Left ventricle myocardium inferior (tissue), 1 donor: ENCODE measurements at regions not wholly inside any gene's neighbourhood (a gene's known extent, or its start where the extent isn't known, plus 50 kb on each side); places are given as distances from the start of the nearest gene placed in this dataset.

Experiments used
- DNase-seq: peaks from one replicate; pipeline ENCODE4 v3.0.0-alpha.2; 2020
- H3K27ac ChIP-seq: fragments of 200-600 bp; replicated peaks from 2 replicates; pipeline ENCODE4 v1.8.0; 2021
- H3K27me3 ChIP-seq: fragments of 200-600 bp; 2 replicates; pipeline ENCODE4 v1.8.0; 2021; ENCODE audit warnings: low read depth
- H3K36me3 ChIP-seq: fragments of 200-600 bp; 2 replicates; pipeline ENCODE4 v1.8.0; 2021
- H3K4me1 ChIP-seq: fragments of 200-600 bp; 2 replicates; pipeline ENCODE4 v1.8.0; 2021
- H3K4me3 ChIP-seq: fragments of 200-600 bp; 2 replicates; pipeline ENCODE4 v1.8.0; 2021; ENCODE audit warnings: mild to moderate bottlenecking, moderate library complexity
- H3K9me3 ChIP-seq: fragments of 200-600 bp; replicated peaks from 2 replicates; pipeline ENCODE4 v1.8.0; 2021
- intact Hi-C: fragments of 100-400 bp; cut with micrococcal nuclease; formaldehyde crosslinking; loops from one replicate; pipeline ENCODE4 v1.11.0; 2022
- TF ChIP-seq, protein P1 (sequence below): fragments of 200-600 bp; IDR thresholded peaks from 2 replicates; pipeline ENCODE4 v1.8.0; 2021; ENCODE audit warnings: antibody characterized with exemption, mild to moderate bottlenecking, borderline replicate concordance
- donor health status: DM: no; HTN: yes; CAD: no; lungs with severe emphysema.

GRCh38 chr4:100042235-100042634 is 92.2 kb upstream of the H2AZ1 start:
- no peaks in the 10 kb centered on the region for H3K27me3 ChIP-seq
- DNase-seq: no peak
- peaks cover 7% of the 10 kb centered on the region for H3K9me3 ChIP-seq
- no peak overlapping the region for H3K27ac ChIP-seq
- no peak overlapping the region for H3K4me3 ChIP-seq
- no peaks in the 10 kb centered on the region for H3K4me1 ChIP-seq
- TF ChIP-seq, protein P1, sequence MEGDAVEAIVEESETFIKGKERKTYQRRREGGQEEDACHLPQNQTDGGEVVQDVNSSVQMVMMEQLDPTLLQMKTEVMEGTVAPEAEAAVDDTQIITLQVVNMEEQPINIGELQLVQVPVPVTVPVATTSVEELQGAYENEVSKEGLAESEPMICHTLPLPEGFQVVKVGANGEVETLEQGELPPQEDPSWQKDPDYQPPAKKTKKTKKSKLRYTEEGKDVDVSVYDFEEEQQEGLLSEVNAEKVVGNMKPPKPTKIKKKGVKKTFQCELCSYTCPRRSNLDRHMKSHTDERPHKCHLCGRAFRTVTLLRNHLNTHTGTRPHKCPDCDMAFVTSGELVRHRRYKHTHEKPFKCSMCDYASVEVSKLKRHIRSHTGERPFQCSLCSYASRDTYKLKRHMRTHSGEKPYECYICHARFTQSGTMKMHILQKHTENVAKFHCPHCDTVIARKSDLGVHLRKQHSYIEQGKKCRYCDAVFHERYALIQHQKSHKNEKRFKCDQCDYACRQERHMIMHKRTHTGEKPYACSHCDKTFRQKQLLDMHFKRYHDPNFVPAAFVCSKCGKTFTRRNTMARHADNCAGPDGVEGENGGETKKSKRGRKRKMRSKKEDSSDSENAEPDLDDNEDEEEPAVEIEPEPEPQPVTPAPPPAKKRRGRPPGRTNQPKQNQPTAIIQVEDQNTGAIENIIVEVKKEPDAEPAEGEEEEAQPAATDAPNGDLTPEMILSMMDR: no peak
- intact Hi-C loops: no loop called here
- no peaks in the 10 kb centered on the region for H3K36me3 ChIP-seq

DNA sequence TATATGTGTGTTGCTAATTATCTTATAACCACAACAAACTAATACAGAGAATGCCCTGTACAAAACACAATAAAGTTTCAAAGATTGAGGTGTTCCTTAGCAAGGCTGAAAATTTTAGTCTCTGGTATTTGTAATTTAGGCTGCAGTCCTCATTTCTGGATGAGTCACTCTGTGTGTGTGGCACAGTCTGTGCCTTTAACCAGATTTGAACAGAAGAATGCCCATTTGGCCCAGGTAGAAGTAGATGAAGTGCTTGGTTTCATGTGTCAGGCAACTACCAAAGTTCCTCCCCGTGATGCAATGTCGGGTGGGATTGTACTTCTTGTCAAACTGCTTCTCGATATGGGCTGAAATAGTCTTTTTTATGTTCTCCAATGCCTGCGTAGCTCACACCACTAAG is 91.6 kb upstream of the H2AZ1 start:
- no peak for DNase-seq
- Histone ChIP-seq H3K27ac (no peak overlapping the region), H3K4me3 (no peak overlapping the region), H3K27me3 (no peaks in the 10 kb centered on the region), H3K9me3 (peaks cover 13% of the 10 kb centered on the region), H3K36me3 (no peaks in the 10 kb centered on the region), H3K4me1 (no peaks in the 10 kb centered on the region)
- TF ChIP-seq, protein P1: no peak
- intact Hi-C loops: no loop called here

GRCh38 chr4:100034023-100034664 is 84.1 kb upstream of the H2AZ1 start:
- H3K36me3 ChIP-seq: no peaks in the 10 kb centered on the region
- H3K27me3 ChIP-seq: no peaks in the 10 kb centered on the region
- no peak for DNase-seq
- no peak overlapping the region for H3K4me3 ChIP-seq
- TF ChIP-seq, protein P1: no peak
- peaks cover 7% of the 10 kb centered on the region for H3K9me3 ChIP-seq
- intact Hi-C loops: no loop called here
- no peak overlapping the region for H3K27ac ChIP-seq
- no peaks in the 10 kb centered on the region for H3K4me1 ChIP-seq

GRCh38 chr4:100026066-100026465 is 76.0 kb upstream of the H2AZ1 start:
- H3K27me3 ChIP-seq: no peaks in the 10 kb centered on the region
- H3K4me1 ChIP-seq: no peaks in the 10 kb centered on the region
- DNase-seq: no peak
- no peaks in the 10 kb centered on the region for H3K9me3 ChIP-seq
- intact Hi-C loops: no loop called here
- no peak overlapping the region for H3K27ac ChIP-seq
- H3K36me3 ChIP-seq: no peaks in the 10 kb centered on the region
- TF ChIP-seq, protein P1: no peak
- no peak overlapping the region for H3K4me3 ChIP-seq

DNA sequence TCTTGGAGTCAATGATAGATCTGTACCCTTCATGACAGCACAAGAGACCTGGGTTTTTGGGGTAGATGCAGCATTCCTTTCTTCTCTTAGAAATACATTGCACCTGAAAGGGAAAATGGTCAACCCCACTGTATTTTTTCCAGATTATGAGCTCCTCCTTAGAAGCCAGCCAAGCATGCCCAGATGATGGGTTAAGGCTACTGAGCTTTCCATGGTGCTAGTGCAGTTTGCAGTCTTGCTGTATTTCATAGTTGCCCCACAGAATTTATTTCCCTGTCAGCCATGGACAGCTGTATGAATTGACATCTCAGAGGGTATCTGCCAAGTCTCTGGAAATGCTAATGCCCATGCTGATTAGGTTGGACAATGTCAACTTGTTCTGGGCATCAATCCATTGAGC is 73.7 kb upstream of the H2AZ1 start:
- Histone ChIP-seq H3K4me1 (no peaks in the 10 kb centered on the region), H3K4me3 (no peak overlapping the region), H3K9me3 (peaks cover 7% of the 10 kb centered on the region), H3K27me3 (no peaks in the 10 kb centered on the region), H3K36me3 (no peaks in the 10 kb centered on the region), H3K27ac (no peak overlapping the region)
- intact Hi-C loops: no loop called here
- no peak for DNase-seq
- TF ChIP-seq, protein P1: no peak
